ENCODE measurements at regions not wholly inside any gene's neighbourhood (a gene's known extent, or its start where the extent isn't known, plus 50 kb on each side); places are given as distances from the start of the nearest gene placed in this dataset.

DNA sequence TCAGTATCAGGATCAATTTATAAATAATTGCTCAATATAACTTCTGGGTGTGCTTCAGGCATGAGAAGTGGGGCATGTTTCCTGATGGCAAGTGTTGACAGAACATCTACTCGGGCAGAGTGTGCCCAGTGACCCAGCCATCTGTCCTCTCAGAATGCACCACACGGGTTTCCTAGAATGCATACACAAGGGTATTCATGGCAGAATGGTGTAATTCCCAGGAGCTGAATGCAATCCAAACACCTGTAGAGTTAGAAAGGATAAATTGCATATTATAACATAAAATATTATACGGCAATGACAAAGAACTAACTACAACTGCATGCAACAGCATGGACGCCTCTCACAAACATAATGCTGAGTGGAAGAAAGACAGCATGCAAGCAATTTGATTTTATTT is 391.9 kb downstream of the SIPA1L2 start:
- TF ChIP-seq, protein P1, sequence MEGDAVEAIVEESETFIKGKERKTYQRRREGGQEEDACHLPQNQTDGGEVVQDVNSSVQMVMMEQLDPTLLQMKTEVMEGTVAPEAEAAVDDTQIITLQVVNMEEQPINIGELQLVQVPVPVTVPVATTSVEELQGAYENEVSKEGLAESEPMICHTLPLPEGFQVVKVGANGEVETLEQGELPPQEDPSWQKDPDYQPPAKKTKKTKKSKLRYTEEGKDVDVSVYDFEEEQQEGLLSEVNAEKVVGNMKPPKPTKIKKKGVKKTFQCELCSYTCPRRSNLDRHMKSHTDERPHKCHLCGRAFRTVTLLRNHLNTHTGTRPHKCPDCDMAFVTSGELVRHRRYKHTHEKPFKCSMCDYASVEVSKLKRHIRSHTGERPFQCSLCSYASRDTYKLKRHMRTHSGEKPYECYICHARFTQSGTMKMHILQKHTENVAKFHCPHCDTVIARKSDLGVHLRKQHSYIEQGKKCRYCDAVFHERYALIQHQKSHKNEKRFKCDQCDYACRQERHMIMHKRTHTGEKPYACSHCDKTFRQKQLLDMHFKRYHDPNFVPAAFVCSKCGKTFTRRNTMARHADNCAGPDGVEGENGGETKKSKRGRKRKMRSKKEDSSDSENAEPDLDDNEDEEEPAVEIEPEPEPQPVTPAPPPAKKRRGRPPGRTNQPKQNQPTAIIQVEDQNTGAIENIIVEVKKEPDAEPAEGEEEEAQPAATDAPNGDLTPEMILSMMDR (conservative IDR thresholded peaks at IDR 0.05) = no peak
- no peak for TF ChIP-seq ZFX (IDR thresholded peaks at IDR 0.05)

Measured in C4-2B (cell line).